SK-N-SH (cell line): ENCODE measurements at regions not wholly inside any gene's neighbourhood (a gene's known extent, or its start where the extent isn't known, plus 50 kb on each side); places are given as distances from the start of the nearest gene placed in this dataset.

Experiments
- CTCF ChIA-PET: fragments of 300-600, 350-600 bp; formaldehyde crosslinking; extraction: SDS; loops from one replicate; lab custom pipeline; 2021; lab: Yijun Ruan, JAX
- POLR2A ChIA-PET: fragments of 350-600 bp; sonication (Branson Sonifier 250); formaldehyde crosslinking; extraction: SDS; loops from one replicate; lab custom pipeline; 2020; ENCODE audit warnings: antibody characterized with exemption, inconsistent platforms; lab: Yijun Ruan, JAX
- DNase-seq: peaks from one replicate; pipeline ENCODE4 v3.0.0; 2012
- H2AFZ ChIP-seq: fragments of 200-600 bp; sonication (generic); 2 replicates; pipeline ENCODE4 v1.8.1; 2016; ENCODE audit warnings: antibody characterized with exemption, mild to moderate bottlenecking, low read depth
- H3F3A ChIP-seq: fragments of 200-600 bp; sonication (generic); replicated peaks from 2 replicates; pipeline ENCODE3; 2016; ENCODE audit warnings: antibody characterized with exemption, mild to moderate bottlenecking; ENCODE audit not compliant: insufficient read depth
- H3K27ac ChIP-seq, 2 experiments: fragments of 200-500 bp in 1 of 2; fragments of 200-600 bp in 1 of 2; sonication (Bioruptor generic) in 1 of 2; sonication (generic), shearing (Covaris generic) in 1 of 2; 2 replicates each; pipeline versions ENCODE4 v1.5.1 to v1.6.1; 2014 to 2016; ENCODE audit warnings: low read depth in 2 of 2, inconsistent platforms in 1 of 2, low read length in 1 of 2, mild to moderate bottlenecking in 1 of 2, mixed read lengths in 1 of 2
- H3K27me3 ChIP-seq: fragments of 200-600 bp; sonication (generic), shearing (Covaris generic); 2 replicates; pipeline ENCODE4 v1.6.1; 2016; ENCODE audit warnings: mixed run types; ENCODE audit not compliant: insufficient read depth
- H3K36me3 ChIP-seq, 2 experiments: fragments of 200-500 bp in 1 of 2; fragments of 200-600 bp in 1 of 2; sonication (Bioruptor generic) in 1 of 2; sonication (generic) in 1 of 2; replicated peaks in 1 of 2; 2 replicates each; pipeline versions ENCODE3 to v1.5.1; 2014 to 2016; ENCODE audit warnings: low read length in 1 of 2, mild to moderate bottlenecking in 1 of 2; ENCODE audit not compliant: insufficient read depth in 2 of 2, control insufficient read depth in 1 of 2
- H3K4me1 ChIP-seq, 2 experiments: fragments of 200-500 bp in 1 of 2; fragments of 200-600 bp in 1 of 2; sonication (Bioruptor generic) in 1 of 2; sonication (generic), shearing (Covaris generic) in 1 of 2; 2 replicates each; pipeline versions ENCODE4 v1.5.1 to v1.6.1; 2014 to 2016; ENCODE audit warnings: low read depth in 1 of 2, low read length in 1 of 2, mixed run types in 1 of 2; ENCODE audit not compliant: insufficient read depth in 2 of 2, control insufficient read depth in 1 of 2
- H3K4me2 ChIP-seq: fragments of 200-600 bp; sonication (generic), shearing (Covaris generic); 2 replicates; pipeline ENCODE4 v1.6.1; 2017; ENCODE audit warnings: mixed run types
- H3K4me3 ChIP-seq, 2 experiments: fragments of 200-500 bp in 1 of 2; fragments of 200-600 bp in 1 of 2; sonication (Bioruptor generic) in 1 of 2; sonication (generic), shearing (Covaris generic) in 1 of 2; 2 replicates each; pipeline versions ENCODE4 v1.5.1 to v1.8.1; 2014 to 2016; ENCODE audit warnings: low read depth in 2 of 2, inconsistent platforms in 1 of 2, low read length in 1 of 2, mild to moderate bottlenecking in 1 of 2, mixed read lengths in 1 of 2, moderate library complexity in 1 of 2
- H3K79me2 ChIP-seq: fragments of 200-600 bp; sonication (generic); 2 replicates; pipeline ENCODE4 v1.8.1; 2017; ENCODE audit warnings: mild to moderate bottlenecking; ENCODE audit not compliant: insufficient read depth
- H3K9ac ChIP-seq: fragments of 200-600 bp; sonication (generic); 2 replicates; pipeline ENCODE4 v1.6.1; 2017; ENCODE audit warnings: mixed run types
- H3K9me2 ChIP-seq: fragments of 200-600 bp; sonication (generic); 2 replicates; pipeline ENCODE4 v1.6.1; 2017; ENCODE audit warnings: mixed run types
- H3K9me3 ChIP-seq: fragments of 200-600 bp; sonication (generic); 2 replicates; pipeline ENCODE4 v1.6.1; 2017; ENCODE audit warnings: mixed run types, mild to moderate bottlenecking, moderate library complexity
- H4K20me1 ChIP-seq: fragments of 200-600 bp; sonication (generic); 2 replicates; pipeline ENCODE4 v1.6.1; 2017; ENCODE audit warnings: mild to moderate bottlenecking, mixed run types; ENCODE audit not compliant: insufficient read depth
- CHD2 ChIP-seq: fragments of 150-350 bp; IDR thresholded peaks from 2 replicates; pipeline ENCODE4 v1.6.1; 2018; ENCODE audit warnings: low read length; ENCODE audit not compliant: partially characterized antibody
- EZH2phosphoT487 ChIP-seq: fragments of 200-600 bp; sonication (generic); IDR thresholded peaks from 2 replicates; pipeline ENCODE4 v1.6.1; 2017; ENCODE audit warnings: low read depth, mixed run types, mild to moderate bottlenecking, antibody characterized with exemption, moderate library complexity, borderline replicate concordance
- GABPA ChIP-seq: IDR thresholded peaks from 2 replicates; pipeline ENCODE4 v1.4.0; 2012; ENCODE audit warnings: low read depth, mild to moderate bottlenecking
- JUND ChIP-seq: IDR thresholded peaks from 2 replicates; pipeline ENCODE4 v1.4.0; 2012
- MEF2A ChIP-seq: IDR thresholded peaks from 2 replicates; pipeline ENCODE4 v1.4.0; 2012; ENCODE audit warnings: low read depth, borderline replicate concordance
- NFIC ChIP-seq: IDR thresholded peaks from 2 replicates; pipeline ENCODE4 v1.4.0; 2012; ENCODE audit warnings: borderline replicate concordance
- NRF1 ChIP-seq: IDR thresholded peaks from 2 replicates; pipeline ENCODE4 v1.6.1; 2012; ENCODE audit warnings: low read depth, mild to moderate bottlenecking, low read length
- POLR2AphosphoS5 ChIP-seq: IDR thresholded peaks from 2 replicates; pipeline ENCODE4 v1.6.1; 2012; ENCODE audit warnings: low read depth, low read length
- RCOR1 ChIP-seq: fragments of 150-350 bp; IDR thresholded peaks from 2 replicates; pipeline ENCODE4 v1.6.1; 2017; ENCODE audit warnings: antibody characterized with exemption, low read length
- REST ChIP-seq: IDR thresholded peaks from 2 replicates; pipeline ENCODE4 v1.6.1; 2012; ENCODE audit warnings: mild to moderate bottlenecking, low read depth, low read length, moderate library complexity
- SMC3 ChIP-seq: IDR thresholded peaks from 2 replicates; pipeline ENCODE4 v1.6.1; 2012; ENCODE audit warnings: low read depth, low read length, improper control_type of control experiment
- USF2 ChIP-seq: fragments of 150-350 bp; IDR thresholded peaks from 2 replicates; pipeline ENCODE4 v1.6.1; 2017; ENCODE audit warnings: antibody characterized with exemption, low read length, low read depth, borderline replicate concordance
- ZBTB33 ChIP-seq: IDR thresholded peaks from 2 replicates; pipeline ENCODE4 v1.4.0; 2012; ENCODE audit warnings: low read depth, borderline replicate concordance
- WGBS: methylation state at CpG from one replicate; pipeline ENCODE4 v1.1.6; 2017; ENCODE audit warnings: low lambda C conversion rate; 5-methylcytosine and 5-hydroxymethylcytosine counted together

GRCh38 chr1:177566495-177566894 is 395.7 kb downstream of the BRINP2 start:
- DNase-seq: no peak
- H3K9me2 ChIP-seq: no peaks in the 10 kb centered on the region
- no peaks in the 10 kb centered on the region for H3F3A ChIP-seq
- ChIA-PET POLR2A (no interaction called here), CTCF (interaction anchor here (0.6 to 1.3 kb wide), 3 partner anchors 11 to 34 kb away, joined by 3 read pairs; no protein-coding TSS in a partner anchor)
- no peak overlapping the region for H3K4me3 ChIP-seq
- no peak for TF ChIP-seq EZH2phosphoT487
- no peak for TF ChIP-seq CHD2
- TF ChIP-seq NFIC: no peak
- no peak for TF ChIP-seq NRF1
- TF ChIP-seq GABPA: no peak
- no peak for TF ChIP-seq REST
- TF ChIP-seq JUND: no peak
- no peak for TF ChIP-seq ZBTB33
- TF ChIP-seq POLR2AphosphoS5: no peak
- no peak for TF ChIP-seq MEF2A
- TF ChIP-seq SMC3: no peak
- no peak for TF ChIP-seq RCOR1
- TF ChIP-seq USF2: no peak
- no peaks in the 10 kb centered on the region for H3K36me3 ChIP-seq
- no peaks in the 10 kb centered on the region for H3K9me3 ChIP-seq
- H3K79me2 ChIP-seq: no peaks in the 10 kb centered on the region
- H3K4me2 ChIP-seq: no peak overlapping the region
- WGBS: 7% methylated on average over 3 of the region's 3 CpGs
- H3K27me3 ChIP-seq: no peaks in the 10 kb centered on the region
- no peak overlapping the region for H3K27ac ChIP-seq
- no peaks in the 10 kb centered on the region for H4K20me1 ChIP-seq
- H3K4me1 ChIP-seq: no peaks in the 10 kb centered on the region
- H2AFZ ChIP-seq: no peak overlapping the region
- H3K9ac ChIP-seq: no peak overlapping the region
